ENCODE measurements at regions not wholly inside any gene's neighbourhood (a gene's known extent, or its start where the extent isn't known, plus 50 kb on each side); places are given as distances from the start of the nearest gene placed in this dataset.

GRCh38 chr1:115400426-115400825 lies 62.4 kb upstream of the NGF start:
- Histone ChIP-seq H3K36me3 (no peaks in the 10 kb centered on the region), H3K4me1 (no peaks in the 10 kb centered on the region), H3K4me3 (no peak overlapping the region), H3K27ac (no peak overlapping the region), H3K9me3 (no peaks in the 10 kb centered on the region), H3K27me3 (no peaks in the 10 kb centered on the region)
- no peak for TF ChIP-seq POLR2A (IDR thresholded peaks at IDR 0.05)
- no peak for TF ChIP-seq EP300 (IDR thresholded peaks at IDR 0.05)
- no peak for TF ChIP-seq POLR2AphosphoS5 (IDR thresholded peaks at IDR 0.05)
- TF ChIP-seq CTCF (IDR thresholded peaks at IDR 0.05) = no peak
- 88 to 100% methylated on average over 3 to 4 of the region's 5 CpGs for WGBS, 2 donors (ENCODE audit: low coverage in 1 of 2)
- no peak for ATAC-seq

GRCh38 chr1:115398745-115399144 lies 60.7 kb upstream of the NGF start:
- no peak for ATAC-seq
- no peaks in the 10 kb centered on the region for H3K36me3 ChIP-seq
- WGBS, 2 donors (ENCODE audit: low coverage in 1 of 2) = 93 to 100% methylated on average over 1 to 4 of the region's 4 CpGs
- no peak overlapping the region for H3K27ac ChIP-seq
- H3K4me1 ChIP-seq = no peaks in the 10 kb centered on the region
- H3K4me3 ChIP-seq = no peak overlapping the region
- H3K27me3 ChIP-seq = no peaks in the 10 kb centered on the region
- no peaks in the 10 kb centered on the region for H3K9me3 ChIP-seq
- TF ChIP-seq POLR2A (IDR thresholded peaks at IDR 0.05) (no peak), POLR2AphosphoS5 (IDR thresholded peaks at IDR 0.05) (no peak), EP300 (IDR thresholded peaks at IDR 0.05) (no peak), CTCF (IDR thresholded peaks at IDR 0.05) (no peak)
